ENCODE measurements at regions not wholly inside any gene's neighbourhood (a gene's known extent, or its start where the extent isn't known, plus 50 kb on each side); places are given as distances from the start of the nearest gene placed in this dataset.

GRCh38 chr2:238587776-238588660 lies 161.3 kb downstream of the ASB1 start:
- peaks cover 7% of the 10 kb centered on the region for H3K27me3 ChIP-seq (ENCODE audit: control insufficient read depth, insufficient read depth, low read length)
- no peak overlapping the region for H3K4me3 ChIP-seq (ENCODE audit: low read length)
- H3K4me1 ChIP-seq (ENCODE audit: control insufficient read depth, insufficient read depth, low read length) = no peaks in the 10 kb centered on the region
- no peak overlapping the region for H3K9ac ChIP-seq (ENCODE audit: low read depth, low read length)
- no peaks in the 10 kb centered on the region for H3K36me3 ChIP-seq (ENCODE audit: insufficient read depth, low read length)
- no peaks in the 10 kb centered on the region for H3K9me3 ChIP-seq (replicated peaks; ENCODE audit: low read length)
- no peak overlapping the region for H3K4me2 ChIP-seq (ENCODE audit: low read length)

- Histone ChIP-seq H3K27me3 (ENCODE audit: control insufficient read depth, insufficient read depth, low read length) (peaks cover 7% of the 10 kb centered on the region), H3K36me3 (ENCODE audit: insufficient read depth, low read length) (no peaks in the 10 kb centered on the region), H3K9me3 (replicated peaks; ENCODE audit: low read length) (no peaks in the 10 kb centered on the region), H3K4me1 (ENCODE audit: control insufficient read depth, insufficient read depth, low read length) (no peaks in the 10 kb centered on the region), H3K4me3 (ENCODE audit: low read length) (no peak overlapping the region), H3K9ac (ENCODE audit: low read depth, low read length) (no peak overlapping the region), H3K4me2 (ENCODE audit: low read length) (no peak overlapping the region)
Observed at GRCh38 chr2:238589591-238590460, 163.1 kb downstream of the ASB1 start.

- H3K9ac ChIP-seq (ENCODE audit: low read depth, low read length) = no peak overlapping the region
- H3K27me3 ChIP-seq (ENCODE audit: control insufficient read depth, insufficient read depth, low read length) = peaks cover 1% of the 10 kb centered on the region
- H3K4me3 ChIP-seq (ENCODE audit: low read length) = no peak overlapping the region
- peaks cover 9% of the 10 kb centered on the region for H3K4me1 ChIP-seq (ENCODE audit: control insufficient read depth, insufficient read depth, low read length)
- H3K36me3 ChIP-seq (ENCODE audit: insufficient read depth, low read length) = no peaks in the 10 kb centered on the region
- no peaks in the 10 kb centered on the region for H3K9me3 ChIP-seq (replicated peaks; ENCODE audit: low read length)
- H3K4me2 ChIP-seq (ENCODE audit: low read length) = no peak overlapping the region
Observed at GRCh38 chr2:238591732-238592131, 165.0 kb downstream of the ASB1 start.

- Histone ChIP-seq H3K4me1 (ENCODE audit: control insufficient read depth, insufficient read depth, low read length) (peaks cover 20% of the 10 kb centered on the region), H3K4me3 (ENCODE audit: low read length) (no peak overlapping the region), H3K9me3 (replicated peaks; ENCODE audit: low read length) (no peaks in the 10 kb centered on the region), H3K36me3 (ENCODE audit: insufficient read depth, low read length) (no peaks in the 10 kb centered on the region), H3K27me3 (ENCODE audit: control insufficient read depth, insufficient read depth, low read length) (no peaks in the 10 kb centered on the region), H3K9ac (ENCODE audit: low read depth, low read length) (no peak overlapping the region), H3K4me2 (ENCODE audit: low read length) (no peak overlapping the region)
Observed at GRCh38 chr2:238593236-238593635, 166.5 kb downstream of the ASB1 start.

- Histone ChIP-seq H3K36me3 (ENCODE audit: insufficient read depth, low read length) (no peaks in the 10 kb centered on the region), H3K4me2 (ENCODE audit: low read length) (no peak overlapping the region), H3K4me1 (ENCODE audit: control insufficient read depth, insufficient read depth, low read length) (peaks cover 20% of the 10 kb centered on the region), H3K9ac (ENCODE audit: low read depth, low read length) (no peak overlapping the region), H3K27me3 (ENCODE audit: control insufficient read depth, insufficient read depth, low read length) (no peaks in the 10 kb centered on the region), H3K4me3 (ENCODE audit: low read length) (no peak overlapping the region), H3K9me3 (replicated peaks; ENCODE audit: low read length) (no peaks in the 10 kb centered on the region)
Observed at GRCh38 chr2:238593678-238594077, 167.0 kb downstream of the ASB1 start.

- Histone ChIP-seq H3K4me1 (ENCODE audit: control insufficient read depth, insufficient read depth, low read length) (peaks cover 20% of the 10 kb centered on the region), H3K9ac (ENCODE audit: low read depth, low read length) (no peak overlapping the region), H3K4me2 (ENCODE audit: low read length) (no peak overlapping the region), H3K4me3 (ENCODE audit: low read length) (no peak overlapping the region), H3K9me3 (replicated peaks; ENCODE audit: low read length) (no peaks in the 10 kb centered on the region), H3K27me3 (ENCODE audit: control insufficient read depth, insufficient read depth, low read length) (no peaks in the 10 kb centered on the region), H3K36me3 (ENCODE audit: insufficient read depth, low read length) (no peaks in the 10 kb centered on the region)
Observed at GRCh38 chr2:238594796-238595749, 168.3 kb downstream of the ASB1 start.

GRCh38 chr2:238595750-238596570 lies 169.2 kb downstream of the ASB1 start:
- H3K9ac ChIP-seq (ENCODE audit: low read depth, low read length) = no peak overlapping the region
- peaks cover 22% of the 10 kb centered on the region for H3K4me1 ChIP-seq (ENCODE audit: control insufficient read depth, insufficient read depth, low read length)
- H3K4me2 ChIP-seq (ENCODE audit: low read length) = no peak overlapping the region
- no peak overlapping the region for H3K4me3 ChIP-seq (ENCODE audit: low read length)
- H3K27me3 ChIP-seq (ENCODE audit: control insufficient read depth, insufficient read depth, low read length) = no peaks in the 10 kb centered on the region
- H3K36me3 ChIP-seq (ENCODE audit: insufficient read depth, low read length) = no peaks in the 10 kb centered on the region
- H3K9me3 ChIP-seq (replicated peaks; ENCODE audit: low read length) = no peaks in the 10 kb centered on the region

GRCh38 chr2:238596571-238597551 lies 170.1 kb downstream of the ASB1 start:
- Histone ChIP-seq H3K4me1 (ENCODE audit: control insufficient read depth, insufficient read depth, low read length) (peaks cover 31% of the 10 kb centered on the region), H3K4me2 (ENCODE audit: low read length) (peak overlapping the region; percentile 75), H3K9ac (ENCODE audit: low read depth, low read length) (peak overlapping the region; percentile 67), H3K4me3 (ENCODE audit: low read length) (peak overlapping the region; percentile 32), H3K27me3 (ENCODE audit: control insufficient read depth, insufficient read depth, low read length) (no peaks in the 10 kb centered on the region), H3K36me3 (ENCODE audit: insufficient read depth, low read length) (no peaks in the 10 kb centered on the region), H3K9me3 (replicated peaks; ENCODE audit: low read length) (no peaks in the 10 kb centered on the region)

- Histone ChIP-seq H3K9ac (ENCODE audit: low read depth, low read length) (peak overlapping the region; percentile 53), H3K4me2 (ENCODE audit: low read length) (peak overlapping the region; percentile 75), H3K36me3 (ENCODE audit: insufficient read depth, low read length) (no peaks in the 10 kb centered on the region), H3K9me3 (replicated peaks; ENCODE audit: low read length) (no peaks in the 10 kb centered on the region), H3K4me3 (ENCODE audit: low read length) (no peak overlapping the region), H3K27me3 (ENCODE audit: control insufficient read depth, insufficient read depth, low read length) (no peaks in the 10 kb centered on the region), H3K4me1 (ENCODE audit: control insufficient read depth, insufficient read depth, low read length) (peaks cover 37% of the 10 kb centered on the region)
Observed at GRCh38 chr2:238597638-238598528, 171.2 kb downstream of the ASB1 start.
